SKM-1 treated with dmso at 0.1 percent for 144 hours (cell line): ENCODE measurements at regions not wholly inside any gene's neighbourhood (a gene's known extent, or its start where the extent isn't known, plus 50 kb on each side); places are given as distances from the start of the nearest gene placed in this dataset.

Experiments used
- DNase-seq: peaks from one replicate; lab custom pipeline; 2025; ENCODE audit not compliant: unreplicated experiment; lab: John Stamatoyannopoulos, UW

GRCh38 chr4:11271263-11271662 lies 157.4 kb downstream of the HS3ST1 start:
- DNase-seq = no peak

DNA sequence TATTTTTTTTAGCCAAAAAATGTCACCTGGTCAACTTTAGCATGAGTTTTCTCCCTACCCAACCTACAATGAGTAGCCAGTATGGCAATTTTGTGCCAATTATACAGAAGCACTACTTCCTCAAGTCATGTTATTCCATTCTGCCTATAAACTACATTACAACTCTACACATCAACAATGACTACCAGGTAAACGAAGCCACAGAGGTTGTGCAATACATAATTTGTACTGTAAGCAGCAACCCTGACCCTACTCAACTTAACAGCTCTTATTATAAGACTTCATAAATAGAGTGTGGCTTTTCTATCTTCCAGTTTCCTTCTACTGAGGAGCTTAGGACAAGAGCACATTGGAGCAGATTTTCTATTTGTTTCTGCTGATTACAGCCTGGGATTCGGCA lies 160.5 kb downstream of the HS3ST1 start:
- DNase-seq = no peak

GRCh38 chr4:11264841-11265240 lies 163.9 kb downstream of the HS3ST1 start:
- DNase-seq = no peak

DNA sequence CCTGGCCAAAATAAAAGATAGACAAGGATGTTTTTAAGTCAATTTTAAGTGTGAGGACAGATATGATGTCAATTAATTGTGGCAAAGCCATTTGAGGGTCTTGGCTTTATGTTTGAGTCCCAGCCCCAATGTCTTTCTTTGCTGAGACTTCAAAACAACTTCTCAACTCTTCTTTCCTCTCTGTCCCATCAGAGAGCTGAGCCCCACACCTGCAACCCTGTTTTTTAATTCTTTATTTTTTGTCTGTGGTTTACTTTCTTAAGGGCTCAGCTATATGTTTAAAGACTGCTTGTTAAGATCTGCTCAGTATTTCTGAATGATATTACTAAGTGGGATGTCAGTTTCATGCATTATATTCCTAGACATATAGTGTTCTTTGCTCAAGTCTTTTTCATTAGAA lies 164.3 kb downstream of the HS3ST1 start:
- no peak for DNase-seq

- no peak for DNase-seq
These were observed 165.5 kb downstream of the HS3ST1 start for GRCh38 chr4:11263208-11263607.

- DNase-seq = no peak
These were observed 167.4 kb downstream of the HS3ST1 start for GRCh38 chr4:11261066-11261850.

GRCh38 chr4:11259837-11260236 lies 168.9 kb downstream of the HS3ST1 start:
- no peak for DNase-seq

DNA sequence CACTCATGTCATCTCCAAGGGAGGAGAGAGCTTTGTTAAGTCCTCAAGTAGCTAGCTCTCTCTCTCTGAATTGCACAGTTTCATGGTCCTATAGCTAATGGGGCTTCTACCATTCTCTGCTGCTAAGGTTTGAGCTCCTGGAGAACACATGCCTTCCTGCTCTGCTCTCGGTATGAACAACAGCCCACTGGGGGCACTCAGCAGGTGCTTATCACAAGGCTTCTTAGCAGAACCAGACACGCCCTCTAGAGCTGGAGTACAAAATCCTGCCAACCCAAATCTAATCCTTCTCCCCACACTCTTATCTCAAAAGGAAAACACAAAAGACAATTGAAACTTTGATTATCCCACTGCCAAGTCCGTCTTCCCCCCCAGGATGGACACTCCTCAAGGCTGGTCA lies 176.5 kb downstream of the HS3ST1 start:
- DNase-seq = no peak

DNA sequence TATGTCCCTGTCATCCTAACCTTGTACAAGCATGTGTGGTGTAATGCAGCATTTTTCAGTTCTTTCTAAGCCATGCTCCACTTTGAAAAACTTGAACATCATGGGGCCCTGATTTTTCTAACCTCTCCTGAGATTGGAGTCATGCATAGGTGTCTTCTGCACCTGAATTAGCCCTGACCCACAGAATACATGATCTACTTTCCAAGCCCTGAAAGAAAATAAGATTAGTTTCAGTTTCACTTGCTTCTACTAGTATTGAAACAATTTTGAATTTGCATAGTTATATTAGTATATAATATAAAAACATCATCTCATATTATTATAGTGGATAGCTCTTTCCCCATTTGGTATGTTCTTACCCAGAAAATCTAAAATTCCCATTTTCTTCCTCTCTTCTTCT lies 178.2 kb downstream of the HS3ST1 start:
- no peak for DNase-seq

- DNase-seq = no peak
These were observed 196.7 kb downstream of the HS3ST1 start for GRCh38 chr4:11232015-11232414.

DNA sequence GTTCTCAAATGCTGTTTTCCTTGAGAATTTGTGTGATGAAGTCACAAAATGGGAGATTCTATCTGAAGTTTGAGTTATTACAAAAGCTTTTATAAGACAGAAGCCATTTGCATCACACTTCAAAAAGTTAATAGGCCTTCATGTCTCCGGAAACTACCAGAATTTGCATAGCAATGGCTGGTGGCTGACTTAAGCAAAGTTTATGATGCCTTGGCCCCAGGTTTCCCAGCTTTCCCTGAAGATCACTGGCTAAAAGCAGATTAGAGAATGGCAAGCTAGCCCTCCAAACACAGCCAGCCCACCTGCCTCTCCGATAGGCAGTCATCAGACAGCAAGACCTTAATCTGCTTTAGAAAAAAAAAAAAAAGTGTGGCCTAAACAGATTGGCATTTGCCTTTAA lies 197.8 kb downstream of the HS3ST1 start:
- no peak for DNase-seq

DNA sequence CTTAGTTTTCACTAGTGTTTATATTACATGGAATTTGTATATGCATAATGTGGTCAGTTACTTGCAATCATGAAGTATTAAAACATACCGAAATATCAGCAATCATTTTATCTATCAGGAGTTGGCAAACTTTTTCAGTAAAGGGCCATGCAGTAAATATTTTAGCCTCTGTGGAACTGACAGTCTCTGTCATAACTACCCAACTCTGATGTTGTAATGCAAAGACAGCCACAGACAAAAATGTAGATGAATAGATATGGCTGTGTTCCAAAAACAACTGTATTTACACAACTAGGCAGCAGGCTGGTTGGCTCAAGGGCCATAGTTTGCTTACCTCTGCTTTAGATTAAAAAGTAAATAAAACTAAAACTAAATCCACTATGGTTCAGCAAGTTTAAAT lies 200.2 kb downstream of the HS3ST1 start:
- no peak for DNase-seq

GRCh38 chr4:11223311-11223710 lies 205.4 kb downstream of the HS3ST1 start:
- DNase-seq = no peak

GRCh38 chr4:11218692-11219091 lies 210.0 kb downstream of the HS3ST1 start:
- DNase-seq = peak; percentile 18

- DNase-seq = no peak
These were observed 212.2 kb downstream of the HS3ST1 start for GRCh38 chr4:11216520-11216919.

- DNase-seq = no peak
These were observed 214.4 kb downstream of the HS3ST1 start for GRCh38 chr4:11214281-11214680.

DNA sequence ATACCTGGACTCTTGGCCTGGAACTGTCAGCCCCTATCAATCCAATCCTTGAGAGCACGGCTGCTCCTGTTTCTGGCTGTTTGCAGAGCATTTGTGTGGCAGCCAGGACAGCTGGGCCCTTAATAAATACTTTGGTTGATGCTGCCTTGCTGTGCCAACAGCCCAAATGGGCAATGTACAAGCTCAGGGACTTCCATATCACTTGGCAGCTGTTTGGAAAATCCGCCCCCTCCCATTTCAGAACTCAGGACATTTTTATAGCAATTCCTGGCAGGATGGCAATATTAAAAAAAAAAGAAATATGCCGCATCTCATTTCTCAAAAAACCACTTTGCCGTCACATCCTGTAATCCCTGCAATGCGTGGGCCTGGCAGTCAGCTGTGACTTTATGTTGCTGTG lies 218.9 kb downstream of the HS3ST1 start:
- no peak for DNase-seq

DNA sequence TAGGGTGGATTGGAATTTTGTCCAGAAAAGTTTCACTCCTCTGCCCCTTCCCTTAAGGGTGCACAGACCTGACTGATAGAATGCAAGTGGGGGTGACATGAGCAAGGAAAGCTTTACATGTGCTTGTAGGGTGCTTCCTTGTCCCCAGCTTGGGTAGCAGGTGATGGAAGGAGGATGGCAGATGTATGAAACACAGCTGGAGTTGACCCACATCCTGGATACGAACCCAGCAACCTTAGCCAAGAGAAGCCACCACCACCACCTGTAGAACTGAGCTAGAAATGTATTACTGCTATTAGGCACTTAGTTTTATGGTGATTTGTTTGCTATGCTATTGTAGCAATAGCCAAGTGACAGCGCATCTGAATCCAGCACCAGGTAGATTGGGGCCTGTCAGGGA lies 227.4 kb downstream of the HS3ST1 start:
- no peak for DNase-seq

DNA sequence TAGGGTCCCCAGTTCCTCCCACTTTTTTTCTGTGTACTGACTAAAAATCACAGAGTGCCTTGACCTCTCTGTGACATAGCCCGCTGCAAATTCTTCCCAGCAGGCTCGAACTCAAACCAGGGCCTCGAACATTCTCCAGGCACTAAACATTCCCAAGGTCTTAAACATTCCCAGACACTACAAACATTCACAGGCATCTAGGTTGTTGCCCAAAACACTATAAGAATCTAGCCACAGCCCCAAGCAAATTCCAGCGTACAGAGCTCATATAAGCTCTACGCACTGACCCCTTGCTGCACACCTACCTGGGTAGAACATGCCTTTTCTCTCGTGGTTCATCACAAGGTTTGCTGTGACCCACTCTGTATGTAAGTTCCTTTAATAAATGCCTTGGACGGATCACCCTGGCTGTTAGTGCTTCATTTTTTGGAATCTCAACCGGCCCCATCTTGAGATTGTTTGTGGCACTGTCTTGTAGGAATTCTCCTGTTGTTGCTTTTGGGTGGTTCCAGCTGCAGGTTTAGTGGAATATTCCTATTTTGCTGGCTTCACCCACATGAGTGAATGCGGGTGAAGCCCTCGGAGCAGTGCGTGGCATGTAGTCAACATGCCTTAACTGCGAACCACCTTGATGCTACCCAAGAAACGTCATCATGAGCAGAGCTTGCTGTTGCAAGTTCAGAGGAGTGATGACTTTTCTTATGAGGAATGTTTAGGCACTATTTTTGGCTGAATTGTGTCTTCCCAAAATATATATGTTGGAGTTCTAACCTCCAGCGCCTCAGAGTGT lies 230.0 kb downstream of the HS3ST1 start:
- DNase-seq = no peak

GRCh38 chr4:11197631-11198341 lies 230.9 kb downstream of the HS3ST1 start:
- no peak for DNase-seq

DNA sequence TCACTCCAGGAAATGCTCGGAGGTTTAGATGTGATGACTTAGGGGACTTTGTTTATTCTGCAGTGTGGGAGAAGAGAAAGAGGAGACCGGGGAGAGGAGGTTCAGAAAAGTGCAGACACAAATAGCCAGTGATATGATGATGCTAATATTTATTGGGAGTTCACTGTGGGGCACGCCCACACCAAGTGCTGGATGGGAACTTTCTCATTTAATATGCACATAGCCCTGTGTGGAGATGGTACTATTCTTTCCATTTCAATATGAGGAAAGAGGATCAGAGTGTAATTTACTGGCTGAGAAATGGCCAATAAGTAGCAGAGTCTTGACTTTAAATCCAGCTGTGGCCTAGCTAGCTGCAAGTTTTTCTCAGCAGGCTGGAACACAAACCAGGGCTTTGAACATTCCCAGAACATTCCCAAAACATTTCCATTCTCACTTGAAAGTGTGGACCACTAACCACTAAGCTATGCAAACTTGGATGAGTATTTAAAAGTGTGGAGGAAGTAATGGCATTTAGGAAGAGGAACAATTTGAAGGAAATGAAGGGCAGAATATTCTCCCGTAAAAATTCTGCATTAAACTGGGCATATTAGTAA lies 231.7 kb downstream of the HS3ST1 start:
- no peak for DNase-seq
